NCI-H1105 treated with DMSO at 0.1 percent for 48 hours (cell line): ENCODE measurements at regions not wholly inside any gene's neighbourhood (a gene's known extent, or its start where the extent isn't known, plus 50 kb on each side); places are given as distances from the start of the nearest gene placed in this dataset.

ENCODE experiments used
- DNase-seq: peaks from one replicate; lab custom pipeline; 2025; lab: John Stamatoyannopoulos, UW

DNA sequence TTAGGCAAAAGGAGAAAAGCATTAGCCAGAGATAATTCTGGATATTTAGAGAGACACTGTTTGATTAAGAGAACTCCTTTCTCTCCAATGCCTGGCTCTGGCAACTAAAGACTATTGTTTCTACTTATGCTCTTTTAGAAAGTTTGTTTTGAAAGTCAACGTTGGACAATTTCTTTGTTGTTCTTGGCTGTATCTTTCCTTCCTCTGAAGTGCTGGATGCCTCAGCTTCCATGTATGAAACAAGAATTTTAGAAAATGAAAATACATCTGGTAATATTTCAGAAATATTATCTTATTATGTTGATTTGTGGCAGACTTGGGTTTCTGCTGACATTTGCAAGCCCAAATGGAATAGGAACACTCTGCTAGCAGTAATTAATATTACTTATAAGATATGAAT is 382.6 kb downstream of the SNAPC1 start:
- DNase-seq, result no peak

DNA sequence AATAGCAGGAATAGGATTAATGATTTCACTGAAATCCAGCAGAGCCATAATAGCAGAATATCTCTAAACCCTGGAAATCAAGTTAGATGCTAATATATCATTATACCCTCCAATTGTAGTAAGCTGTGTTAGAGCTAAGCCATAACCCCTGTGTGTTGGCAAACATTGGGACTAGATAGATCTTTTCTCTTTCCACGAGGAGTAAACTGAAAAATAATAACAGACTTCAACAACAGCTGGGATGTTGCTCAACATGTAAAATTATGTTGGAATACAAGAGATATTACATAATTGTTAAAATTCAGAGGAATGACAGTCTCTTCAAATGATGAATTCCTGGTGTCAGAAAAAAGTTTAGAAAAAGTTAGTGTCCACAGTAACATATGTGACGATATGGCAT is 383.8 kb downstream of the SNAPC1 start:
- no peak for DNase-seq

- DNase-seq, result no peak
These were observed 393.8 kb downstream of the SNAPC1 start for GRCh38 chr14:62156052-62156451.

DNA sequence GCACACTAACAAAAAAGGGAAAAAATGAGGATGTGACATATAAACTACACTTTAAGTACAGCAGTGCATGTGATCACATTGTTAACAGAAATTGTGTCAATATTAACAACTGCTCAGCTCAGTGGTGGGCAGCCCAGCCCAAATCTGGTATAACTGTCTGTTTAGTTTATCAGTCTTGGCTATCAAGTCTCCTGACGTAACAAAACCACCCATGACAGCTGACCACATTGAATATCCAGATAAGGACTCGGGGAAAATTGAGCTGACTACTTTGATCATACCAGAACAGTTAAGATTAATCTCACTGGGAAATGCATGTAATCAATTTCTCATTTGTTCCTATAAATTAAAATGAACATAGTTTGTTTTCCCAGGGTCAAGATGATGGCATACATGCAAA is 396.6 kb downstream of the SNAPC1 start:
- DNase-seq, result no peak

- no peak for DNase-seq
These were observed 397.1 kb downstream of the SNAPC1 start for GRCh38 chr14:62159314-62159713.

GRCh38 chr14:62162998-62163589 is 400.9 kb downstream of the SNAPC1 start:
- peak; percentile 76 for DNase-seq

GRCh38 chr14:62168564-62169155 is 406.4 kb downstream of the SNAPC1 start:
- DNase-seq, result peak; percentile 62

DNA sequence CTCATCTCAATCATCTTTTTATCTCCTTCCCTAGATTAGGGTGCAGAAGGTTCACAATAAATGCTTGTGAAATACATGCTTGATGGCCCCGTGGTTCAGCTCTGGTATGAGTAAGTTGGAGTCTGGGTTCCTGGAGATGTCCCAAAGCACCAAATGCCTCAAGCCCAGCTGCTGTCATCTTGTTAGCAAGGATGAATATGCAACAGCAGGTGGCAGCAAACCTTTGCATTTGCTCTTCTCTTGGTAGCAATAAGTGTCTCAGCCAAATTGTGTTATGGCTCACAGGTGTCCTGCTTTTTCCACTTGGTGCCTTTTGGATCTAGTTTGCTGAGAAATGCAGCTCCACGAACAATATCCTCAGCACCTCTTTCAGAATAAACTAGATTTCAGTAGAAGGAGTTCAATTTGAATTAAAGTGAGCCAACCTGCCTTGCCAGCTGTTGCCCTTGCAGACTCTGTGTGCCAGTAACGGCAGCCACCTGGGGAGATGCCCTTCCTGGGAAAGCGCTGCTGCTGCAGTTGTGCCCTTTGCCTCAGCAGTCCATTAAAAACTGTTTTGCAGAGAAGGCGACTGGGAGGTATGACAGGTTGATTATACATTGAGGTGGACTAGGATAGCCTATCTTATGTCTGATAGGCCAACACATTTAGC is 417.3 kb downstream of the SNAPC1 start:
- DNase-seq, result peak; percentile 76

- no peak for DNase-seq
These were observed 419.4 kb downstream of the SNAPC1 start for GRCh38 chr14:62181591-62181990.

GRCh38 chr14:62185078-62185477 is 422.9 kb downstream of the SNAPC1 start:
- DNase-seq, result no peak

DNA sequence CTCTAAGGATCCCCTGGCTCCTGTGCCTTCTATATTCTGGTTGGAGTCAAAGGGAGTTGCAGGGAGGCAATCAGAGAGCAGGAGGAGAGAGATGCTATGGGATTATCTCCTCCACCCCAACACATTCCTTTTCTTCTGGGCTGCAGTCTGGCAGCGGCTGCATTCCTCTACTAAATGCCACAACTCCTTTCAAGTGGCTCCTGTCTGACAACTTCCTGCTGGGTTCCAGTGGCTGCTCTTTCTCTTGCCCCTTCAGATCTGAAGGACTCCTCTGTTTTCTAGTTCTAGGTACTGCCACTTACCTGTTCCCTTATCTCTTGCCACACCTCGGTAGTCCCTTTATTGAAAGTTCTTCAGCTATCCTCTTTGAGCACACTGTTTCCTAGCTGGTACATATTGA is 425.0 kb downstream of the SNAPC1 start:
- no peak for DNase-seq

- no peak for DNase-seq
These were observed 427.5 kb downstream of the SNAPC1 start for GRCh38 chr14:62189698-62190097.

DNA sequence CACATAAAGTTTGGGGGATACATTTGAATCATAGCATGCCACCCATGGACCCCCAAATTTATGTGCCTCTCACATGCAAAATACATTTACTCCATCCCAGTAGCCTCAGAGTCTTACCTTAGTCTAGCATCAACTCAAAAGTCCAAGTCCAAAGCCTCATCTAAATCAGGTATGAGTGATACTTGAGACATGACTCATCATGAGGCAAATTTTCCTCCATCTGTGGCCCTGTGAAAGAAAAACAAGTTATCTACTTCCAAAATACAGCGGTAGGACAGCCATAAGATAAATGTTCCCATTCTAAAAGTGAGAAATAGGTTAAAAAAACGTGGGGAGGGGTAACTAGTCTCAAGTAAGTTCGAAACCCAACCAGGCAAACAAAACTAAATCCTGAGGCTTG is 444.2 kb downstream of the SNAPC1 start:
- no peak for DNase-seq

- no peak for DNase-seq
These were observed 447.2 kb downstream of the SNAPC1 start for GRCh38 chr14:62209287-62209899.

- peak; percentile 87 for DNase-seq
These were observed 451.3 kb downstream of the SNAPC1 start for GRCh38 chr14:62213516-62213915.

- DNase-seq, result no peak
These were observed 453.9 kb downstream of the SNAPC1 start for GRCh38 chr14:62216121-62216520.

- no peak for DNase-seq
These were observed 472.6 kb downstream of the SNAPC1 start for GRCh38 chr14:62234849-62235248.

DNA sequence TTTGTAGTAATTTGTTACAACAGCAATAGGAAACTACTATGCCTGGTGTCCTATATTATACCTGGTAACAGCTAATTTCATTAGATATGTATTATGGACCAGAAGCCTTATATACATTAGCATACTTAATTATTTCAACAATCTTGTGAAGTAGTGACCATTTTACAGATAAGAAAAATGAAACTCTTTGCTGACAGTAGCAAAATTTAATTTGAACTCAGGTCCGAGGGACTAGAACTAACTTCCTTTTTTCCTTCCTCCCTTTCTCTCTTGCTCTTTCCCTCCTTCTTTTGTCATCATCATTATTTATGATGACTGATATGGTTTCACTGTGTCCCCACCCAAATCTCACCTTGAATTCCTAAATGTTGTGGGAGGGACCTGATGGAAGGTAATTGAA is 482.0 kb downstream of the SNAPC1 start:
- no peak for DNase-seq

- no peak for DNase-seq
These were observed 485.0 kb downstream of the SNAPC1 start for GRCh38 chr14:62247266-62247665.

GRCh38 chr14:62251237-62251636 is 489.0 kb downstream of the SNAPC1 start:
- no peak for DNase-seq

GRCh38 chr14:62253171-62253570 is 491.0 kb downstream of the SNAPC1 start:
- DNase-seq, result peak; percentile 42

GRCh38 chr14:62253911-62254310 is 491.7 kb downstream of the SNAPC1 start:
- no peak for DNase-seq

- no peak for DNase-seq
These were observed 507.0 kb downstream of the SNAPC1 start for GRCh38 chr14:62269204-62269603.
